ENCODE measurements at regions not wholly inside any gene's neighbourhood (a gene's known extent, or its start where the extent isn't known, plus 50 kb on each side); places are given as distances from the start of the nearest gene placed in this dataset.

GRCh38 chr15:95141486-95141885 lies 910.1 kb downstream of the MCTP2 start:
- no peak overlapping the region for H3K56ac ChIP-seq (ENCODE audit: low read length)
- no CpG with 5 or more reads among the region's 2 CpGs for WGBS (ENCODE audit: extremely low coverage, insufficient coverage, low lambda C conversion rate)
- H3K4me1 ChIP-seq (ENCODE audit: control insufficient read depth, low read depth, low read length): no peaks in the 10 kb centered on the region
- H3K4me2 ChIP-seq (ENCODE audit: low read length): no peak overlapping the region
- H3K23ac ChIP-seq (ENCODE audit: low read length): no peak overlapping the region
- H3K4ac ChIP-seq (ENCODE audit: low read depth, low read length): no peak overlapping the region
- H3K18ac ChIP-seq (ENCODE audit: low read length): no peak overlapping the region
- H3K79me1 ChIP-seq (ENCODE audit: low read length): no peaks in the 10 kb centered on the region
- H2BK5ac ChIP-seq (ENCODE audit: low read length): no peak overlapping the region
- H2AK5ac ChIP-seq (ENCODE audit: low read length): no peak overlapping the region
- no peaks in the 10 kb centered on the region for H3K36me3 ChIP-seq (ENCODE audit: control insufficient read depth, insufficient read depth, low read length)
- no peak overlapping the region for H3K4me3 ChIP-seq (ENCODE audit: low read length)
- no peaks in the 10 kb centered on the region for H3K27me3 ChIP-seq (ENCODE audit: insufficient read depth, low read length, poor library complexity)
- H4K8ac ChIP-seq (ENCODE audit: low read depth, low read length): no peak overlapping the region
- H3K9ac ChIP-seq (ENCODE audit: low read length): no peak overlapping the region
- no peak overlapping the region for H4K5ac ChIP-seq (ENCODE audit: low read length)
- no peak overlapping the region for H2BK120ac ChIP-seq (ENCODE audit: low read depth, low read length)
- DNase-seq: no peak
- H3K27ac ChIP-seq (ENCODE audit: low read depth, low read length): no peak overlapping the region
- H2BK15ac ChIP-seq (replicated peaks; ENCODE audit: low read depth): no peak overlapping the region
- no peaks in the 10 kb centered on the region for H3K79me2 ChIP-seq (ENCODE audit: control insufficient read depth, insufficient read depth, low read length)

- Histone ChIP-seq H3K23ac (ENCODE audit: low read length) (no peak overlapping the region), H3K4me2 (ENCODE audit: low read length) (no peak overlapping the region), H3K56ac (ENCODE audit: low read length) (no peak overlapping the region), H3K4me3 (ENCODE audit: low read length) (no peak overlapping the region), H3K27ac (ENCODE audit: low read depth, low read length) (no peak overlapping the region), H3K4ac (ENCODE audit: low read depth, low read length) (no peak overlapping the region), H3K4me1 (ENCODE audit: control insufficient read depth, low read depth, low read length) (no peaks in the 10 kb centered on the region), H3K36me3 (ENCODE audit: control insufficient read depth, insufficient read depth, low read length) (no peaks in the 10 kb centered on the region), H2BK15ac (replicated peaks; ENCODE audit: low read depth) (no peak overlapping the region), H3K79me2 (ENCODE audit: control insufficient read depth, insufficient read depth, low read length) (no peaks in the 10 kb centered on the region), H3K18ac (ENCODE audit: low read length) (no peak overlapping the region), H3K79me1 (ENCODE audit: low read length) (no peaks in the 10 kb centered on the region), H3K27me3 (ENCODE audit: insufficient read depth, low read length, poor library complexity) (no peaks in the 10 kb centered on the region), H3K9ac (ENCODE audit: low read length) (no peak overlapping the region), H2BK120ac (ENCODE audit: low read depth, low read length) (no peak overlapping the region), H2BK5ac (ENCODE audit: low read length) (no peak overlapping the region), H4K8ac (ENCODE audit: low read depth, low read length) (no peak overlapping the region), H4K5ac (ENCODE audit: low read length) (no peak overlapping the region), H2AK5ac (ENCODE audit: low read length) (no peak overlapping the region)
- no peak for DNase-seq
- no CpG with 5 or more reads among the region's 1 CpG for WGBS (ENCODE audit: extremely low coverage, insufficient coverage, low lambda C conversion rate)
Observed at GRCh38 chr15:95142531-95142930, 911.2 kb downstream of the MCTP2 start.

- Histone ChIP-seq H3K9ac (ENCODE audit: low read length) (no peak overlapping the region), H2BK5ac (ENCODE audit: low read length) (no peak overlapping the region), H3K27me3 (ENCODE audit: insufficient read depth, low read length, poor library complexity) (no peaks in the 10 kb centered on the region), H3K4me2 (ENCODE audit: low read length) (no peak overlapping the region), H2BK120ac (ENCODE audit: low read depth, low read length) (no peak overlapping the region), H3K18ac (ENCODE audit: low read length) (no peak overlapping the region), H3K27ac (ENCODE audit: low read depth, low read length) (no peak overlapping the region), H4K8ac (ENCODE audit: low read depth, low read length) (no peak overlapping the region), H2BK15ac (replicated peaks; ENCODE audit: low read depth) (no peak overlapping the region), H3K36me3 (ENCODE audit: control insufficient read depth, insufficient read depth, low read length) (no peaks in the 10 kb centered on the region), H2AK5ac (ENCODE audit: low read length) (no peak overlapping the region), H3K56ac (ENCODE audit: low read length) (no peak overlapping the region), H3K4me1 (ENCODE audit: control insufficient read depth, low read depth, low read length) (no peaks in the 10 kb centered on the region), H3K4me3 (ENCODE audit: low read length) (no peak overlapping the region), H3K79me2 (ENCODE audit: control insufficient read depth, insufficient read depth, low read length) (no peaks in the 10 kb centered on the region), H4K5ac (ENCODE audit: low read length) (no peak overlapping the region), H3K4ac (ENCODE audit: low read depth, low read length) (no peak overlapping the region), H3K23ac (ENCODE audit: low read length) (no peak overlapping the region), H3K79me1 (ENCODE audit: low read length) (no peaks in the 10 kb centered on the region)
- no CpG with 5 or more reads among the region's 5 CpGs for WGBS (ENCODE audit: extremely low coverage, insufficient coverage, low lambda C conversion rate)
- DNase-seq: no peak
Observed at GRCh38 chr15:95146481-95146880, 915.1 kb downstream of the MCTP2 start.

- Histone ChIP-seq H3K4me2 (ENCODE audit: low read length) (no peak overlapping the region), H3K79me1 (ENCODE audit: low read length) (no peaks in the 10 kb centered on the region), H3K9ac (ENCODE audit: low read length) (no peak overlapping the region), H2BK120ac (ENCODE audit: low read depth, low read length) (no peak overlapping the region), H3K18ac (ENCODE audit: low read length) (no peak overlapping the region), H3K36me3 (ENCODE audit: control insufficient read depth, insufficient read depth, low read length) (no peaks in the 10 kb centered on the region), H3K56ac (ENCODE audit: low read length) (no peak overlapping the region), H4K5ac (ENCODE audit: low read length) (no peak overlapping the region), H3K23ac (ENCODE audit: low read length) (no peak overlapping the region), H2AK5ac (ENCODE audit: low read length) (no peak overlapping the region), H3K4me3 (ENCODE audit: low read length) (no peak overlapping the region), H3K27me3 (ENCODE audit: insufficient read depth, low read length, poor library complexity) (no peaks in the 10 kb centered on the region), H3K4me1 (ENCODE audit: control insufficient read depth, low read depth, low read length) (no peaks in the 10 kb centered on the region), H2BK15ac (replicated peaks; ENCODE audit: low read depth) (no peak overlapping the region), H3K4ac (ENCODE audit: low read depth, low read length) (no peak overlapping the region), H4K8ac (ENCODE audit: low read depth, low read length) (no peak overlapping the region), H3K27ac (ENCODE audit: low read depth, low read length) (no peak overlapping the region), H3K79me2 (ENCODE audit: control insufficient read depth, insufficient read depth, low read length) (no peaks in the 10 kb centered on the region), H2BK5ac (ENCODE audit: low read length) (no peak overlapping the region)
- DNase-seq: no peak
- no CpG with 5 or more reads among the region's 2 CpGs for WGBS (ENCODE audit: extremely low coverage, insufficient coverage, low lambda C conversion rate)
Observed at GRCh38 chr15:95148183-95148582, 916.8 kb downstream of the MCTP2 start.

GRCh38 chr15:95149036-95149435 lies 917.7 kb downstream of the MCTP2 start:
- DNase-seq: no peak
- no peak overlapping the region for H3K4me3 ChIP-seq (ENCODE audit: low read length)
- H2AK5ac ChIP-seq (ENCODE audit: low read length): no peak overlapping the region
- H3K9ac ChIP-seq (ENCODE audit: low read length): no peak overlapping the region
- H3K56ac ChIP-seq (ENCODE audit: low read length): no peak overlapping the region
- no peaks in the 10 kb centered on the region for H3K36me3 ChIP-seq (ENCODE audit: control insufficient read depth, insufficient read depth, low read length)
- H2BK5ac ChIP-seq (ENCODE audit: low read length): no peak overlapping the region
- no peak overlapping the region for H2BK120ac ChIP-seq (ENCODE audit: low read depth, low read length)
- no peak overlapping the region for H3K4ac ChIP-seq (ENCODE audit: low read depth, low read length)
- H3K79me2 ChIP-seq (ENCODE audit: control insufficient read depth, insufficient read depth, low read length): no peaks in the 10 kb centered on the region
- no peak overlapping the region for H3K4me2 ChIP-seq (ENCODE audit: low read length)
- no peak overlapping the region for H4K5ac ChIP-seq (ENCODE audit: low read length)
- no peak overlapping the region for H4K8ac ChIP-seq (ENCODE audit: low read depth, low read length)
- no peak overlapping the region for H2BK15ac ChIP-seq (replicated peaks; ENCODE audit: low read depth)
- H3K79me1 ChIP-seq (ENCODE audit: low read length): no peaks in the 10 kb centered on the region
- no CpG with 5 or more reads among the region's 3 CpGs for WGBS (ENCODE audit: extremely low coverage, insufficient coverage, low lambda C conversion rate)
- H3K27me3 ChIP-seq (ENCODE audit: insufficient read depth, low read length, poor library complexity): no peaks in the 10 kb centered on the region
- H3K27ac ChIP-seq (ENCODE audit: low read depth, low read length): no peak overlapping the region
- H3K23ac ChIP-seq (ENCODE audit: low read length): no peak overlapping the region
- no peak overlapping the region for H3K18ac ChIP-seq (ENCODE audit: low read length)
- H3K4me1 ChIP-seq (ENCODE audit: control insufficient read depth, low read depth, low read length): no peaks in the 10 kb centered on the region

GRCh38 chr15:95149771-95150170 lies 918.4 kb downstream of the MCTP2 start:
- no peak overlapping the region for H3K18ac ChIP-seq (ENCODE audit: low read length)
- no peak overlapping the region for H2BK120ac ChIP-seq (ENCODE audit: low read depth, low read length)
- no peaks in the 10 kb centered on the region for H3K4me1 ChIP-seq (ENCODE audit: control insufficient read depth, low read depth, low read length)
- no peak for DNase-seq
- H2AK5ac ChIP-seq (ENCODE audit: low read length): no peak overlapping the region
- H3K4me3 ChIP-seq (ENCODE audit: low read length): no peak overlapping the region
- H3K27me3 ChIP-seq (ENCODE audit: insufficient read depth, low read length, poor library complexity): no peaks in the 10 kb centered on the region
- H3K27ac ChIP-seq (ENCODE audit: low read depth, low read length): no peak overlapping the region
- H3K4me2 ChIP-seq (ENCODE audit: low read length): no peak overlapping the region
- H4K5ac ChIP-seq (ENCODE audit: low read length): no peak overlapping the region
- no peaks in the 10 kb centered on the region for H3K79me1 ChIP-seq (ENCODE audit: low read length)
- H3K4ac ChIP-seq (ENCODE audit: low read depth, low read length): no peak overlapping the region
- no peaks in the 10 kb centered on the region for H3K79me2 ChIP-seq (ENCODE audit: control insufficient read depth, insufficient read depth, low read length)
- no peak overlapping the region for H2BK15ac ChIP-seq (replicated peaks; ENCODE audit: low read depth)
- no peak overlapping the region for H4K8ac ChIP-seq (ENCODE audit: low read depth, low read length)
- no peak overlapping the region for H3K9ac ChIP-seq (ENCODE audit: low read length)
- no peak overlapping the region for H2BK5ac ChIP-seq (ENCODE audit: low read length)
- H3K36me3 ChIP-seq (ENCODE audit: control insufficient read depth, insufficient read depth, low read length): no peaks in the 10 kb centered on the region
- H3K56ac ChIP-seq (ENCODE audit: low read length): no peak overlapping the region
- H3K23ac ChIP-seq (ENCODE audit: low read length): no peak overlapping the region
